ENCODE measurements at regions not wholly inside any gene's neighbourhood (a gene's known extent, or its start where the extent isn't known, plus 50 kb on each side); places are given as distances from the start of the nearest gene placed in this dataset.
"Not testable (repeated sequence)": the region's sequence is repeated elsewhere in the genome, so short reads cannot be mapped to it uniquely, and the experiment has no call there.

DNA sequence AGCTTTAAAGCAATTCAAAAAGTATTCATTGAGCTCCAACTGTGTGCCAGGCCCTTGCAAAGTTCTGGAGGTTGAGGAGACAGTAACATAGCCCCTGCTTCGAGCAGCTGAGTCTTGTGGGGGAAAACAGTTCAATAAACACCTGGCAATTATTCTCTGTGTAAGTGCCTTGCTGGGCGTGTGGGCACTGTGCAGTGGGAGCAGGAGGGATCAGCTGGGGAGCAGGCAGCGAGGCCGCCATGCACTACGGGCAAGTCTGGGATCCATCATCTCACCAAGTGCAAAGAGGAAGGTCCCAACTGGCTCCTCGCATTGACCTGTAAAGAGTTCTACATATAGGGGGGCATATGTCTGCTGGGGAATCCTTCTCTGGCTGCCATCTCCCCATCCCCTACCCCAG is 342.2 kb upstream of the HS6ST1 start:
- no peak for DNase-seq (ENCODE audit: low read depth)

DNA sequence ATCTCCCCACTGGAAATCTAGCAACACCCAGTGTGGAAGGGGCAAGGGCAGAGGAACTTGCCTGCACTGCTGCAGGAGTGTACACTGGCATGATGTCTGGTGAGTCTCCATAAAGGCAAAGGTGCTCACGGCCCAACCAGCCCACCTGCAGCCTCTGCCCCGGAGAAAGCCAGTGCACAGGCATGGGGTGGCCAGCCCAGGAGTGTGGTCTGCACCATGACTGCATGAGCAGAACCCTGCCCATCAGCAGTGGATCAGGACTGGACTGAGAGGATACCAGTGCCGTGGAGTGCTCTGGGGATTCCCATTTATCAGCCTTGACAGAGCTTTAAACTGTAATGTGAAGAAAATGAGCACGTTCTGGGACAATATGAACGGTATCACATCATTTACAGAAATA is 342.6 kb upstream of the HS6ST1 start:
- no peak for DNase-seq (ENCODE audit: low read depth)

DNA sequence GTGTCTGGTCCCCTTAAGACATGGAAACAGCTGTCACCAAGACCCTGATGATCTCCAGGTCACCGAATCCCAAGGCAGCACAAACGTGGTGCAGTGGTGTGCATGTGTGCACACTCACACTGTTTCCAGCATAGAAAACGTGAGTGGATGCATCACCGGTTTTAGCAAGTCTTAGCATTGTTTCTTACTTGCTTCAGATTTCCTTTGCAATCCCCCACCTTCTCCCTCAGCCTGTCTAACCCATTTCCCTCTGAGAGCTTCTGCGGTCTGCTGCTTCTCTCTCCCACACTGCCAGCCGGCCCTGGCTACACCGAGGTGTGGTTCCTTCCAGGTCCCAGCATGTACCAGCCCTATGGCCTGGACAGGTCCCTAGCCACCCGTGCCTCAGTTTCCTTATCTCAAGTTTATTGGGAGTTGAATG is 343.4 kb upstream of the HS6ST1 start:
- no peak for DNase-seq (ENCODE audit: low read depth)

- no peak for DNase-seq (ENCODE audit: low read depth)
Measured at GRCh38 chr2:128663371-128664050, 344.8 kb upstream of the HS6ST1 start.

- DNase-seq (ENCODE audit: low read depth) = no peak
Measured at GRCh38 chr2:128664499-128664971, 345.9 kb upstream of the HS6ST1 start.

GRCh38 chr2:128665113-128665512 is 346.4 kb upstream of the HS6ST1 start:
- no peak for DNase-seq (ENCODE audit: low read depth)

DNA sequence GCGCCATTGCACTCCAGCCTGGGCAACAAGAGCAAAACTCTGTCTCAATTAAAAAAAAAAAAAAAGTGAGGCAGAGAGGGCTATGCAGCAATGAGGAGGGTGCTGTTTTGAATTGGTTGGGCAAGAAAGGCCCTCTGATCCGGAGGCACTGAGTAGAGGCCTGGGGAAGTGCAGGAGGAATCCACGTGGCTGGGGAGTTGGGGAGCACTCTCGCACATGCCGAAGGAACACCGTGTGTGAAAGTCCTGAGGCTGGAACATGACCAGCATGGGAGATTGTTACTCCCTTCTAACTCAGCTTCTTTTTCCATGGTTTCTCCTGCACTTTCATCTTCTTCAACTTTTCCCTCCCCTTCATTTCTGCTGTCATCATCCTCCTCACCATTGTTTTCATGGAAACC is 347.9 kb upstream of the HS6ST1 start:
- DNase-seq (ENCODE audit: low read depth) = no peak

- DNase-seq (ENCODE audit: low read depth) = no peak
Measured at GRCh38 chr2:128667391-128667790, 348.7 kb upstream of the HS6ST1 start.

DNA sequence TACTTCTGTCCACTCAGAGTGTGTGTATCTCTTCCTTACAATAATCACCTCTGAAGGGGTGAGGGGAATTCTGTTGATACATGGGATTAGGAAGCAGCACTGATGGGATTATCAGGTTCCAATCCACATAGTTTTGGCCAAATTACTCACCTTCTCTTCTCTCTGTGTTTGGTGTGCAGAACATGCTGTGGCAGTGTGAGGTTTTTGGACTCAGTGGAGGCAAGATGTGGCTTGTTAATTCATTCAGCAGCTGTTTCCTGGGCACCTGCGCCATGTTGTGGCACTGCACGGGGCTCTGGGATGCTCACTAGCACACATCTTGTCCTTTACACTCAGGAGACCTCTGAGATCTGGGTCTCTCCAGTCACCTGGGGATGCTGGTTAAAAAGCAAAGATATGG is 350.3 kb upstream of the HS6ST1 start:
- DNase-seq (ENCODE audit: low read depth) = no peak

DNA sequence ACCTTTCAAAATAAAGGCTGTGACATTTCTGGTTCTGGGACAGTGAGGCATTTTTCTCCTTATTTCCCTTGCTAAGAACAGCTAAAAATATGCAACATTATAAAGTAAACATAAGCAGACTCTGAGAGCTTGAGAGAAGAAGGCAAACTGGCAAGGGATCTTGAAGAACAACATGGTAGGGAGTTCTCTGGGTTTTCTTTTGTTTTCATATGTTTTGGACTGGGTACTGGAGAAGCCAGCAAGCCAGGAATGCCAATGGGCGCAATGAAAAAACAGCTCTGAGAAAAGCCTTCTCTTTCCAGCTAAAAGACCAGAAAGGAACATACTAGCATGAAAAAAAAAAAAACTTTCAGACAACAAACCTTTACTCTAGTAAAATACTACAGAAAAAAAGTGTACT is 351.4 kb upstream of the HS6ST1 start:
- no peak for DNase-seq (ENCODE audit: low read depth)

DNA sequence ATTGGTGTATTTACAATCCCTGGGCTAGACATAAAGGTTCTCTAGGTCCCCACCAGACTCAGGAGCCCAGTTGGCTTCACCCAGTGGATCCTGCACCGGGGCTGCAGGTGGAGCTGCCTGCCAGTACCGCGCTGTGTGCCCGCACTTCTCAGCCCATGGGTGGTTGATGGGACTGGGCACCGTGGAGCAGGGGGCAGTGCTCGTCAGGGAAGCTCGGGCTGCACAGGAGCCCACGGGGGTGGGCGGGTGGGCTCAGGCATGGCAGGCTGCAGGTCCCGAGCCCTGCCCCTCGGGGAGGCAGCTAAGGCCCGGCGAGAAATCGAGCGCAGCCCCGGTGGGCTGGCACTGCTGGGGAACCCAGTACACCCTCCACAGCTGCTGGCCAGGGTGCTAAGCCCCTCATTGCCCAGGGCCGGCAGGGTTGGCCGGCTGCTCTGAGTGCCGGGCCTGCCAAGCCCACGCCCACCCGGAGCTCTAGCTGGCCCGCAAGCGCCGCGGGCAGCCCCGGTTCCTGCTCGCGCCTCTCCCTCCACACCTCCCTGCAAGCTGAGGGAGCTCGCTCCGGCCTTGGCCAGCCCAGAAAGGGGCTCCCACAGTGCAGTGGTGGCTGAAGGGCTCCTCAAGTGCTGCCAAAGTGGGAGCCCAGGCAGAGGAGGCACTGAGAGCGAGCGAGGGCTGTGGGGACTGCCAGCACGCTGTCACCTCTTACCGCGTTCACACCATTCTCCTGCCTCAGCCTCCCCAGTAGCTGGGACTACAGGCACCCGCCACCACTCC is 353.5 kb upstream of the HS6ST1 start:
- DNase-seq (ENCODE audit: low read depth) = not testable (repeated sequence)

DNA sequence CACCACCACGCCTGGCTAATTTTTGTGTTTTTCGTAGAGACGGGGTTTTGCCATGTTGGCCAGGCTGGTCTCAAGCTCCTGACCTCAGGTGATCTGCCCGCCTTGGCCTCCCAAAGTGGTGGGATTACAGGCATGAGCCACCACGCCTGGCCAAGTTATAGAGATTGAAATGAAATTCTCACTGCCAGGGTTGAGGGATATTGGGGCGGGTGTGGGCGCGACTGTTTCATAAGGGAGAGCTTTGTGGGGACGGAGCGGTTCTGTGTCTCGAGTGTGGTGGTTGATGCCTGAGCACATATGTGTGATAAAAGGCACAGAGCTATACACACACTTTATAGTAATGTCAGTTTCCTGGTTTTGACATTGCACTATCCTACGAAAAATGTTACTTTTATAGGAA is 361.0 kb upstream of the HS6ST1 start:
- not testable (repeated sequence) for DNase-seq (ENCODE audit: low read depth)

DNA sequence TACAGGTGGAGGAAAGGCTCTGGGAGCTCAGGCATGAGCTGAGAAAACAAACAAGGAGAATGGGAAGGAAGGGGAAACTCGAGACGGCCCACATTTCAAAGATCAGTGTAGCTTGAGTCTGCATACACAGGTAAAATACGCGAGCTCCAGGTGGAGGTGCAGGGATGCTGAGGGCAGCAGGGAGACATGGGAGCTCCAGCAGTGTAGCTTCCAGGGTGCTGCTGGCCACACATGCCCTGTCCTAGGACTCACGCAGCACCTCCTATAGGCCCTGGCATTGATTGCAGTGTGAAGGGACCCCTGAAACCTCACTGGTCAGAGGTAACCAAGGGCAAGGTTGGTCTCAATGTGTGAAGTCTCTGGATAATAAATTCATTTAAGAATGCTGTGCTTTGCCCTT is 362.8 kb upstream of the HS6ST1 start:
- DNase-seq (ENCODE audit: low read depth) = no peak

- no peak for DNase-seq (ENCODE audit: low read depth)
Measured at GRCh38 chr2:128682266-128682665, 363.6 kb upstream of the HS6ST1 start.

GRCh38 chr2:128682729-128683284 is 364.1 kb upstream of the HS6ST1 start:
- DNase-seq (ENCODE audit: low read depth) = no peak

GRCh38 chr2:128684523-128684922 is 365.9 kb upstream of the HS6ST1 start:
- DNase-seq (ENCODE audit: low read depth) = no peak

DNA sequence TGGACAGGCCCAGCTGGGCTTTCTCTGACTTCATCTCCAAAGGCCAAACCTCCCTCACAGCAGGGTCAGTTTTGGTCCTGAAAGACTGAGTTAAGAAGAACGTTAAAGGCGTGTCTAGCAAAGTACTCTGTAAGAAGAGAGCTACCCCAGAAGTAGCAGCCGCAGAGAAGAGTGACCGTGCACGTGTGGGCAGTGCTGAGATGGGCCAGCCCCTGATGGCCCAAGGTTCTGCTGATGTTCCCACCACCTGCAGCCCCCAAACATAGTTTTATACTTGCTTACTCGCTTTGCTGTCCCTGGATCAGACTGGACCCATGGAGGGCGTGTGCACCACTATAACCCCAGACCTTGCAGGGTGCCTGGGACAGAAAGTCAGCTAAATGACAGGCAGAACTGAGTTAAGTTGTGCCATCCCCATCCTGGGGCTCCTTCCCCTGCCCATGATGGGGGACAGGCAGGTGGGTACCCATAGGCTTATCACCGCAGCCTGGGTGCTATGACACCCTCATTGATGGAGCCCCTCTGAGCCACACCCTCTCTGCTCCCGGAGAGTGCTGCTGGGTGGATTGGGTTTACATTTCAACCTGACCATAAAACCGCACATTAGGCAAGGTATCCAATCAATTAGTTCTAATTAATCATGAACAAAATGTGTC is 367.3 kb upstream of the HS6ST1 start:
- no peak for DNase-seq (ENCODE audit: low read depth)

GRCh38 chr2:128686497-128686859 is 367.8 kb upstream of the HS6ST1 start:
- DNase-seq (ENCODE audit: low read depth) = no peak

DNA sequence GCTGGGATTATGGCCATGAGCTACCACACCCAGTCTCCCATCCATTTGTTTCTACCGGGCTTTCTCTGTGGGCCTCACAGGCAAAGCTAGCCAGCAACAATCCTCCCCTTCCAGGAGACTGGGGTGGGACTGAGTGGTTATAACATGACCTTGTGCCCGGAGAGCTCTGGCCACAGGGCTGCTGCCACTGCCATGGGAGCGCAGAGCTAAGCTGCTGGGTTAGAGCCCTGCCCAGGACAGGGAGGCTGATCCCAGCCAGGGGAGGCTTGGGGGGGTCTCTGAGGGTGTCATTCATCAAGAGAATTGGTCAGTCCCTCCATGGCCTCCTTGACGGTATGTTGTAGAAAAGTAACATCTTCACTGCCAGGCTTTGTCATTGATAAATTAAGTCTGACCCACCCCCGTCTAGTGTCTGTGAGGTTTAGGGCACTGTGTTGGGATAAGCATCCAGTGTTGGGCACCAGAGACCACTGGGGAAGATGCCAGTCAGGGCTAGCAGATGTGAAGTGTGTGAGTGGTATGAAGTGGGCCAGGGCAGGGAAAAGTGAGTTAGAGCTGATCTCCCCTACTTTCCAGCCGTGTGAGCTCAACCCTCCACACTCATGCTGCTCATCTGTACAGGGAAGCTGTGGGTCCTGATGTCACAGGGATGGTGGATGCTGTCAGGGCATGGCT is 368.4 kb upstream of the HS6ST1 start:
- no peak for DNase-seq (ENCODE audit: low read depth)

DNA sequence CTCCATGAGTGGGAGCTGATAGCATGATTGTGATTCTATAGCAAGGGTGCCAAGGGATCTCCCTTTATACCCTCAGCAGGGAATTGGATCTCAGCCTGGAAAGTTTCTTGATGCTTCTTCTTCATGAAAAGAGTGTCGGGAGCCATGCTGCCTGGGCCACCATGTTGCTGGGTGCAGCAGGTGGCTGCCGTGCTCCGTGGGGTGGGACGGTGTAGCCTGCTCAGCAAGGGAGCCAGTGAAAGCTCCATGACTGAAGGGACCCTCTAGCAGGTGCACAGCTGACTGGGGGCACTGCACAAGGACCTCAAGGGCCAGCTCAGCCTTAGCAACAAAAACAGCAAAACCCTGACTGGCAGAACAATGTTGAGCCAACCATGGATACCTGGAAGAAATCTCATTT is 368.9 kb upstream of the HS6ST1 start:
- DNase-seq (ENCODE audit: low read depth) = no peak

DNA sequence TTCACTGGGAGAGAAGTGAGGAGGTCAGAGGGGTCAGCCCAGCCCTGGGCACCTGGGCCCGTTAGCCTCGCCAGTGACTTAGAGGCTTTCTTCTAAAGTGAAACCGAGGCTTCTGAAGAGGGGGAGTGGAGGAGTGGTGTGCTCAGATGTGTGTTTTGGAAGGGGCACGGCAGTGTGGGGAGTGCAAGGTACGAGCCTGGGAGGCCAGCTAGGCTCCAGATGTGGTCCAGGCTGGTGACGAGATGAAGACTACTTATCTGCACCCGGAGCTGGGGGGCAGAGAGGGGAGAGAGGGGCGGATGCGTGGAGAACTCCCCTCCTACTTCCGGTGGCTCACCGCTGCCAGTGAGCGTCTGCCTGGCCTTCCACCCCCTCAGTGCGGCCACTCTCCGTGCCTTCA is 371.3 kb upstream of the HS6ST1 start:
- DNase-seq (ENCODE audit: low read depth) = no peak

GRCh38 chr2:128690431-128690830 is 371.8 kb upstream of the HS6ST1 start:
- no peak for DNase-seq (ENCODE audit: low read depth)
